ENCODE measurements at regions not wholly inside any gene's neighbourhood (a gene's known extent, or its start where the extent isn't known, plus 50 kb on each side); places are given as distances from the start of the nearest gene placed in this dataset.
"Not testable (repeated sequence)": the region's sequence is repeated elsewhere in the genome, so short reads cannot be mapped to it uniquely, and the experiment has no call there.

DNA sequence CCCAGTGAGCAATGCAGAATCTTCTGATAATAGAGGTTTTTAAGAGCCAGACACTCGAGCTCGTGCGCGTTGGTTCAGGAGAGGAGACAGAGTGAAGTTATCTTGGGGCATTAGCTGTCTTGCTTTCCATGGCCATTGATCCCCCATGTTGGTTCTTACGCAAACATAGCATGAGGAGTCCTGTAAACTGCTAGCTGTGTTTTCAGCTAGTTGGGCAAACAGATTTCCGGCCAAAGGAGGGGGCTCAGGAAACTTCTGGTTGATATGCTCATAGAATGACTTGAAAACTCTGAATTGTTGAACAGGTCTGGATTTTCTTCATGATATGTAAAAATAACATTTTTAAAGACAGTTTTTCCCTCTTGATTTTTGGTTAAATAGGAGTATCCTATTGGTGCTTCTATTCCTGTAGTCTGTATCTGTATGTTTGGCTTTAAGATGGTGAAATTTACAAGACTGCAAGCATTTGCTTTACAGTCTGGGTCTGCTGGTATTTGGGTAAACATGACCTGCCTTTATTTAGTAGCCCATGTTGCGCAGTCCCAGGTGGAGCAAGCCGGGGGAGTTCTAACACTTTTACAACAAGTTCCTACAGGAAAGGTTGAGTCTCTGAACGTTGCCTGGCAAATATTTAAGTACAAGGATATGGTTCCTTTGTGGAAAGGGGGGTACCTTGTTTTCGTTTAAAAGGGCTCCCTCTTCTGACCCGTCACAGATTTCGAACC is 218.4 kb upstream of the KCND2 start:
- H3K27me3 ChIP-seq (ENCODE audit: insufficient read depth, low read length), result no peaks in the 10 kb centered on the region
- H3K4me3 ChIP-seq (ENCODE audit: low read length), result no peak overlapping the region
- H3K4me1 ChIP-seq (ENCODE audit: insufficient read depth, low read length), result no peaks in the 10 kb centered on the region
- no peaks in the 10 kb centered on the region for H3K9me3 ChIP-seq (ENCODE audit: low read depth, low read length)

DNA sequence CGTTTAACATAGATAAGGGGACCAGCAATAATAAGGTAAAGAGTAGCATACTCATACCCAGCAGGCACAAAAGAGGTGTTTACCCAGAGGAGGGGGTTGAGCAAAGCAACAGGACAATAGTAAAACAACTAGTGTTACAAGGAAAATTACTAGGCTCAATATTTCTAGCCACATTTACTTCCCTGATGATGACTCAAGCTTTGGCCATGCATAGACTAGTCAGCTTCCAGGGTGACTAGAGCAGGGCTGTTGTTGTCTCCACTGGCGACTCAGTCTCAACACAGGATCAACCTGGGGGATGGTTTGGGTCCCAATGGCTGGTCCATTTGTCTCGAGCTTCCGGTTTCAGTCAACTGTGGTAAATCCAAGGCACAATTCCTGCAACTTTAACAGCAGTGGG is 217.7 kb upstream of the KCND2 start:
- Histone ChIP-seq H3K4me1 (ENCODE audit: insufficient read depth, low read length) (no peaks in the 10 kb centered on the region), H3K4me3 (ENCODE audit: low read length) (no peak overlapping the region), H3K9me3 (ENCODE audit: low read depth, low read length) (no peaks in the 10 kb centered on the region), H3K27me3 (ENCODE audit: insufficient read depth, low read length) (no peaks in the 10 kb centered on the region)

DNA sequence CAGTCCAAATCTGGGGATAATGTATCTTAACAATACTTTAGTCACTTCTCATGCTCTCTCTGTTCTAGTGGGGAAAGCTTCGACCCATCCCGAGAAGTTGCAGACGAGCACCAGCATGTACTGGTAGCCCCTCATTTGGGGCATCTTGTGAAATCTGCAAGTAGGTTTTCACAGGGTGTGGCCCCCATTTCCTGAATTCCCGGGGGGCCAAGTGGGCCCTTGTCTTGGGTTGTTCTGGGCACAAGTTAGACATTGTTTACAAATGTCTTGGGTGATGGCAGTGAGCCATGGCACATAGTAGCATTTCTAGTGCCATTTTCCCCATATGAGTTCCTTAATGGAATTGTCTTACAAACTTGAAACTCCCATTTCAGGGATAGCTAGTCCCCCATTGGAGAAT is 216.7 kb upstream of the KCND2 start:
- Histone ChIP-seq H3K9me3 (ENCODE audit: low read depth, low read length) (no peaks in the 10 kb centered on the region), H3K27me3 (ENCODE audit: insufficient read depth, low read length) (no peaks in the 10 kb centered on the region), H3K4me1 (ENCODE audit: insufficient read depth, low read length) (no peaks in the 10 kb centered on the region), H3K4me3 (ENCODE audit: low read length) (no peak overlapping the region)

DNA sequence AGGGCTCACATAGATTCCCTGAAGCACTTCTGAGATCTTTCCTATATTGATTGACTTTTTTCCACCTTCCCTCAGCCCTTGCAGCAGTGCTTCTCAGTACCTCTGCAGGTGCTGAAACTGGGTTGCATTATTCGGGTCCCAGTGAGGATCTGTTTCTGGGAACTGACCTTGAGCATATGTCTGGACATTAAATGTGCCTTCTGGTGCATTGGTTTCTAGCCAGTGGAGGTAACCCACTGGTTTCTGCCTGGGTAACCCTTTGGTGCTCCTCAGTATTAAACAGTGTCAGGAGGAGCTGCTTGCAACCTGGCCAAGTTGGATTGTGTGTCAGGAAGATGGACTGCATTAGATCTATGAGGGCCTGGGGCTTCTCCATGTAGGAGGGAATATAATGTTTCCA is 213.3 kb upstream of the KCND2 start:
- Histone ChIP-seq H3K4me3 (ENCODE audit: low read length) (no peak overlapping the region), H3K27me3 (ENCODE audit: insufficient read depth, low read length) (no peaks in the 10 kb centered on the region), H3K9me3 (ENCODE audit: low read depth, low read length) (no peaks in the 10 kb centered on the region), H3K4me1 (ENCODE audit: insufficient read depth, low read length) (no peaks in the 10 kb centered on the region)

GRCh38 chr7:120060281-120060680 is 212.7 kb upstream of the KCND2 start:
- no peaks in the 10 kb centered on the region for H3K9me3 ChIP-seq (ENCODE audit: low read depth, low read length)
- no peak overlapping the region for H3K4me3 ChIP-seq (ENCODE audit: low read length)
- H3K4me1 ChIP-seq (ENCODE audit: insufficient read depth, low read length), result no peaks in the 10 kb centered on the region
- no peaks in the 10 kb centered on the region for H3K27me3 ChIP-seq (ENCODE audit: insufficient read depth, low read length)

GRCh38 chr7:120060875-120061274 is 212.1 kb upstream of the KCND2 start:
- Histone ChIP-seq H3K9me3 (ENCODE audit: low read depth, low read length) (no peaks in the 10 kb centered on the region), H3K27me3 (ENCODE audit: insufficient read depth, low read length) (no peaks in the 10 kb centered on the region), H3K4me1 (ENCODE audit: insufficient read depth, low read length) (no peaks in the 10 kb centered on the region), H3K4me3 (ENCODE audit: low read length) (no peak overlapping the region)

- Histone ChIP-seq H3K27me3 (ENCODE audit: insufficient read depth, low read length) (no peaks in the 10 kb centered on the region), H3K4me3 (ENCODE audit: low read length) (no peak overlapping the region), H3K9me3 (ENCODE audit: low read depth, low read length) (no peaks in the 10 kb centered on the region), H3K4me1 (ENCODE audit: insufficient read depth, low read length) (no peaks in the 10 kb centered on the region)
Measured at GRCh38 chr7:120064565-120064964, 208.4 kb upstream of the KCND2 start.

DNA sequence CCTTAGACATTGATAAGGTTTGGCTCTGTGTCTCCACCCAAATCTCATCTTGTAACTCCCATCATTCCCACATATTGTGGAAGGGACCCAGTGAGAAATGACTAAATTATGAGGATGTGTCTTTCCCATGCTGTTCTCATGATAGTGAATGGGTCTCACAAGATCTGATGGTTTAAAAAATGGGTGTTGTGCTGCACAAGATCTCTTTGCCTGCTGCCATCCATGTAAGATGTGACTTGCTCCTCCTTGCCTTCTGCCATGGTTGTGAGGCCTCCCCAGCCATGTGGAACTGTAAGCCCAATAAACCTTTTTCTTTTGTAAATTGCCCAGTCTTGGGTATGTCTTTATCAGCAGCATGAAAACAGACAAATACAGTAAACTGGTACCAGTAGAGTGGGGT is 206.1 kb upstream of the KCND2 start:
- H3K4me3 ChIP-seq (ENCODE audit: low read length); H3K9me3 ChIP-seq (ENCODE audit: low read depth, low read length); H3K27me3 ChIP-seq (ENCODE audit: insufficient read depth, low read length); H3K4me1 ChIP-seq (ENCODE audit: insufficient read depth, low read length): not testable (repeated sequence)

- Histone ChIP-seq H3K9me3 (ENCODE audit: low read depth, low read length) (no peaks in the 10 kb centered on the region), H3K4me3 (ENCODE audit: low read length) (no peak overlapping the region), H3K4me1 (ENCODE audit: insufficient read depth, low read length) (no peaks in the 10 kb centered on the region), H3K27me3 (ENCODE audit: insufficient read depth, low read length) (no peaks in the 10 kb centered on the region)
Measured at GRCh38 chr7:120070201-120070600, 202.8 kb upstream of the KCND2 start.

DNA sequence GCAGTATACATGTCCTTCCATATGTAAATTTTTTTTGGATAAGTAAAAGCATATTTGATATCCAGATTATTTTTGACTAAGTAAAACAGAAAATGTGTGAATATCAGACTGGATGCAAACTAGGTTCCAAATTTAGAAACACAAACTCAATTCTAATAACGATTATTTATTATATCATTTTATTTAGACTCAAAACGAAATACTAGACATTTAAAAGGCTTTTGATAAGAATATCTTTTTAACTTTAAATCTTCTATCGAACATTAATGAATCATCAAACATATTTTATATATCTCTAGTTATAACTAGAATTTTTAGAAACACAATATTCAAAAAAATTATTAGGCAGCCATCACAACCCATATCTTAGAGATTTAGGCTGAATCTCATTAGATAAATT is 195.2 kb upstream of the KCND2 start:
- H3K27me3 ChIP-seq (ENCODE audit: insufficient read depth, low read length), result no peaks in the 10 kb centered on the region
- no peaks in the 10 kb centered on the region for H3K9me3 ChIP-seq (ENCODE audit: low read depth, low read length)
- H3K4me1 ChIP-seq (ENCODE audit: insufficient read depth, low read length), result no peaks in the 10 kb centered on the region
- no peak overlapping the region for H3K4me3 ChIP-seq (ENCODE audit: low read length)

- Histone ChIP-seq H3K27me3 (ENCODE audit: insufficient read depth, low read length) (no peaks in the 10 kb centered on the region), H3K4me1 (ENCODE audit: insufficient read depth, low read length) (no peaks in the 10 kb centered on the region), H3K9me3 (ENCODE audit: low read depth, low read length) (no peaks in the 10 kb centered on the region), H3K4me3 (ENCODE audit: low read length) (no peak overlapping the region)
Measured at GRCh38 chr7:120079022-120079421, 194.0 kb upstream of the KCND2 start.

GRCh38 chr7:120079704-120080103 is 193.3 kb upstream of the KCND2 start:
- H3K4me1 ChIP-seq (ENCODE audit: insufficient read depth, low read length), result no peaks in the 10 kb centered on the region
- no peaks in the 10 kb centered on the region for H3K27me3 ChIP-seq (ENCODE audit: insufficient read depth, low read length)
- H3K4me3 ChIP-seq (ENCODE audit: low read length), result no peak overlapping the region
- no peaks in the 10 kb centered on the region for H3K9me3 ChIP-seq (ENCODE audit: low read depth, low read length)

DNA sequence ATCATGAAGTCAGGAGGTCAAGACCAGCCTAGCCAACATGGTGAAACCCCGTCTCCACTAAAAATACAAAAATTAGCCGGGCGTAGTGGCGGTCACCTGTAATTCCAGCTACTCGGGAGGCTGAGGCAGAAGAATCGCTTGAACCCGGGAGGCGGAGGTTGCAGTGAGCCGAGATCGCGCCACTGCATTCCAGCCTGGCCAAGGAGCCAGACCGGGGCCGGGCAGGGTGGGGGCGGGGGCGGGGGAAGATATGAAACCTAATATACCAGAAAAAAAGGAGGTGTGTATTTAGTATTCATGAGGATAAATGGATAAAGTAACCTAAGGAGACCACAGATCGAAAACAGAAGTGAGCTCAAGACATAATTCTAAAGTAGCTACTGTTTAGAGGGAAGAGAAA is 186.5 kb upstream of the KCND2 start:
- not testable (repeated sequence) for H3K4me3 ChIP-seq (ENCODE audit: low read length); H3K9me3 ChIP-seq (ENCODE audit: low read depth, low read length); H3K4me1 ChIP-seq (ENCODE audit: insufficient read depth, low read length); H3K27me3 ChIP-seq (ENCODE audit: insufficient read depth, low read length)

DNA sequence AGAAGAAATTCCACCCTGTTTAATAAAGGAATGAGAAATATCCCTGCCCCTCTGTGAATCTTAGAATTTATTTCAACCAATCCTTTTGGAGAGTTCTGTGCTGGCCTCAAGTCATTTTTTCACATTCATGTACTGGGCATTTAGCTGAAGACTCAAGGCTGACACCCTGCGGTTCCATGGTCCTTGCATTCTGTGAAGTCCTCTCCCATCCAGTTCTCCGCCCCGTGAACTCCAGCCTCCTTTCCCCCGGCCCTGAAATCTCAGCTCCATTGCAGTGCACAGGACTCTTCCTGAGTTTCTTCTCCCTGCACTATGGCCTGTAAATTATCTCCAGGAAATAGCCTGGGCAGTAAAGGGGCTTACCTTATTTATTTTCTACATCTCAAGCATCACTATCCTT is 183.0 kb upstream of the KCND2 start:
- H3K27me3 ChIP-seq (ENCODE audit: insufficient read depth, low read length), result no peaks in the 10 kb centered on the region
- no peak overlapping the region for H3K4me3 ChIP-seq (ENCODE audit: low read length)
- H3K4me1 ChIP-seq (ENCODE audit: insufficient read depth, low read length), result no peaks in the 10 kb centered on the region
- H3K9me3 ChIP-seq (ENCODE audit: low read depth, low read length), result no peaks in the 10 kb centered on the region

DNA sequence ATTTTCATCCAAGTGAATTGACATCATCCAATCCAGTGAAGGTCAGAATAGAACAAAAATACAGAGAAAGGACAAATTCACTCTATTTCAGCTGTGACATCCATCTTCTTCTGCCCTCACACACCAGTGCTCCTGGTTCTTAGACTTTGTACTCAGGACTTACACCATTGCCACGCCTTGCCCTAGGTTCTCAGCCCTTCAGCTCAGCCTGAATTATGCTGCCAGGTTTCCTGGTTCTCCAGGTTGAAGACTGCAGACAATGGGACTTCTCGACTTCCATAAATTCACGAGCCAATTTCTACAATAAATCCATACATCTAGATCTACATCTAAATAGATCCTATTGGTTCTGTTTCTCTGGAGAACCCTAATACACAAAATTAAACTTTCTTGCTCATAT is 181.2 kb upstream of the KCND2 start:
- H3K27me3 ChIP-seq (ENCODE audit: insufficient read depth, low read length), result no peaks in the 10 kb centered on the region
- H3K4me1 ChIP-seq (ENCODE audit: insufficient read depth, low read length), result no peaks in the 10 kb centered on the region
- no peaks in the 10 kb centered on the region for H3K9me3 ChIP-seq (ENCODE audit: low read depth, low read length)
- no peak overlapping the region for H3K4me3 ChIP-seq (ENCODE audit: low read length)

DNA sequence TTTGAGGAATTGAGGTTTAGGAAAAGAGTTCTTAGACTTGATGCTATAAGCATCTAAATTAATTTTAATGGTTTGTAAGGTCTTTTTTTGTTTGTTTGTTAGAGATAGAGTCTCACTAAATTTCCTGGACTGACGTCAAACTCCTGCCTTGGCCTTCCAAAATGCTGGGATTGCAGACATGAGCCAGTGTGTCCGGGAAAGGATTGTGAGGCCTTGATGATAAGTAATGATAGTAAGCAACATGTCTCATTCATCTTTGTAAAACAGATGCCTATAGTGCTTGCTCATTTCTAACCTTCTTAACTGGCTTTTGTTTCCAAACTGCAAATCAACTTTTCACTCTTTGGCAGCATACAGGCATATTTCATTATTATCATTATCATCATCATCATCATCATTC is 176.0 kb upstream of the KCND2 start:
- H3K27me3 ChIP-seq (ENCODE audit: insufficient read depth, low read length), result no peaks in the 10 kb centered on the region
- no peaks in the 10 kb centered on the region for H3K4me1 ChIP-seq (ENCODE audit: insufficient read depth, low read length)
- no peak overlapping the region for H3K4me3 ChIP-seq (ENCODE audit: low read length)
- H3K9me3 ChIP-seq (ENCODE audit: low read depth, low read length), result no peaks in the 10 kb centered on the region
